CD4-positive, alpha-beta T cell (primary cell): ENCODE measurements at regions not wholly inside any gene's neighbourhood (a gene's known extent, or its start where the extent isn't known, plus 50 kb on each side); places are given as distances from the start of the nearest gene placed in this dataset.

Experiments
- ATAC-seq: fragments of 200-7000 bp; cut with Tn5 transposase; one replicate; pipeline ENCODE4 v1.10.0; 2022; ENCODE audit warnings: mild to moderate bottlenecking; ENCODE audit not compliant: poor library complexity
- CTCF ChIA-PET: fragments of 350-600 bp; sonication (Branson Sonifier 250); formaldehyde crosslinking; loops from one replicate; lab custom pipeline; 2021; ENCODE audit warnings: antibody characterized with exemption, inconsistent platforms; lab: Charles Lee
- POLR2A ChIA-PET: fragments of 350-600 bp; sonication (Branson Sonifier 250); formaldehyde crosslinking; loops from one replicate; lab custom pipeline; 2021; ENCODE audit warnings: antibody characterized with exemption, inconsistent platforms; lab: Charles Lee
- DNase-seq, 14 experiments: peaks; one replicate each; pipeline ENCODE4 v3.0.0-alpha.2; 2013 to 2020; ENCODE audit warnings: mixed read lengths in 2 of 14
- H3K27ac ChIP-seq, 2 donors: one replicate each; pipeline versions ENCODE4 v1.5.1 to v1.7.0; 2013; ENCODE audit warnings: low read length in 2 of 2, low read depth in 1 of 2, mild to moderate bottlenecking in 1 of 2
- H3K27me3 ChIP-seq, 2 experiments: 1 replicate in 1 of 2; 2 replicates in 1 of 2; pipeline versions ENCODE4 v1.6.1 to v1.7.0; 2013; ENCODE audit warnings: low read length in 2 of 2, control low read depth in 1 of 2, mild to moderate bottlenecking in 1 of 2, moderate library complexity in 1 of 2; ENCODE audit not compliant: insufficient read depth in 2 of 2, control insufficient read depth in 1 of 2
- H3K36me3 ChIP-seq: one replicate; pipeline ENCODE4 v1.6.1; 2013; ENCODE audit warnings: low read length, control low read depth; ENCODE audit not compliant: insufficient read depth
- H3K4me1 ChIP-seq: one replicate; pipeline ENCODE4 v1.6.1; 2013; ENCODE audit warnings: low read length, control low read depth; ENCODE audit not compliant: insufficient read depth
- H3K4me3 ChIP-seq: one replicate; pipeline ENCODE4 v1.5.1; 2013; ENCODE audit warnings: mild to moderate bottlenecking, low read length, moderate library complexity
- H3K9me3 ChIP-seq, 2 experiments: 1 replicate in 1 of 2; 2 replicates in 1 of 2; pipeline versions ENCODE4 v1.6.1 to v1.7.0; 2013; ENCODE audit warnings: low read length in 2 of 2, mild to moderate bottlenecking in 2 of 2, control low read depth in 1 of 2, moderate library complexity in 1 of 2; ENCODE audit not compliant: control insufficient read depth in 1 of 2, insufficient read depth in 1 of 2
- H3K27ac Mint-ChIP-seq: one replicate; pipeline ENCODE4 v1.8.0; 2020; ENCODE audit warnings: mixed read lengths
- H3K27me3 Mint-ChIP-seq: one replicate; pipeline ENCODE4 v1.8.0; 2021; ENCODE audit warnings: mixed read lengths
- H3K36me3 Mint-ChIP-seq: one replicate; pipeline ENCODE4 v1.8.0; 2021; ENCODE audit warnings: low read depth, mixed read lengths
- H3K4me1 Mint-ChIP-seq: one replicate; pipeline ENCODE4 v1.8.0; 2021; ENCODE audit warnings: low read depth, mixed read lengths
- H3K4me3 Mint-ChIP-seq: one replicate; pipeline ENCODE4 v1.8.0; 2020; ENCODE audit warnings: mild to moderate bottlenecking, mixed read lengths
- H3K9me3 Mint-ChIP-seq: one replicate; pipeline ENCODE4 v1.8.0; 2020; ENCODE audit warnings: mixed read lengths
- intact Hi-C, 2 experiments: fragments of 100-400 bp; cut with DNase I in 1 of 2; cut with micrococcal nuclease in 1 of 2; formaldehyde crosslinking; loops; one replicate each; pipeline versions ENCODE4 v1.15.1 to v1.9.0; 2023 to 2025; cut with DNase I, micrococcal nuclease
- TF ChIP-seq, protein P1 (sequence below): fragments of 200-600 bp; IDR thresholded peaks from one replicate; pipeline ENCODE4 v1.8.0; 2022; ENCODE audit warnings: antibody characterized with exemption, mild to moderate bottlenecking

DNA sequence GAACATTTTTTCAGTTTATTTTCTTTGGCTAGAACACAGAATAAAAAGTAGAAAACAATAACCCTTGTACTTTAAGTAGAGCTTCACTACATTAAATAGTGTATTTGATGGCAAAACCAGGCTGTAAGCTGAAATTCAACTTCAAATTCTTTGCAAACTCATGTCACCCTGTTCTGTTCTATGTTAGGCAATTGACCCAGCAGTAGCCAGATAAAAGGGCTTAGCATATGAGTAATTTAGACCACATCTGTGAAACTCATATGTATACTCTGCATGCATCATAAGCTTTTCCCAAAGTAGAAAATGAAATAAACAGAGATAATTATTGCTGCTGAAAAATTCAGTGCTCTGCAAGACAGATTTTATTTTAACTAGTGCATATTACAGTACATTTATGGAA is 150.2 kb downstream of the GNAI1 start:
- Mint-ChIP-seq H3K4me3 (no peak overlapping the region), H3K4me1 (no peaks in the 10 kb centered on the region), H3K9me3 (no peaks in the 10 kb centered on the region), H3K27ac (no peak overlapping the region), H3K36me3 (no peaks in the 10 kb centered on the region), H3K27me3 (no peaks in the 10 kb centered on the region)
- POLR2A ChIA-PET = no interaction called here
- H3K9me3 ChIP-seq = peaks cover 0 to 15% of the 10 kb centered on the region in 2 experiments
- DNase-seq = no peak
- no peak overlapping the region for H3K4me3 ChIP-seq
- no peaks in the 10 kb centered on the region for H3K4me1 ChIP-seq
- H3K27me3 ChIP-seq = no peaks in the 10 kb centered on the region
- no peak for ATAC-seq
- no peaks in the 10 kb centered on the region for H3K36me3 ChIP-seq
- CTCF ChIA-PET = no interaction called here
- H3K27ac ChIP-seq = no peak overlapping the region
- intact Hi-C loops = no loop called here
- TF ChIP-seq, protein P1, sequence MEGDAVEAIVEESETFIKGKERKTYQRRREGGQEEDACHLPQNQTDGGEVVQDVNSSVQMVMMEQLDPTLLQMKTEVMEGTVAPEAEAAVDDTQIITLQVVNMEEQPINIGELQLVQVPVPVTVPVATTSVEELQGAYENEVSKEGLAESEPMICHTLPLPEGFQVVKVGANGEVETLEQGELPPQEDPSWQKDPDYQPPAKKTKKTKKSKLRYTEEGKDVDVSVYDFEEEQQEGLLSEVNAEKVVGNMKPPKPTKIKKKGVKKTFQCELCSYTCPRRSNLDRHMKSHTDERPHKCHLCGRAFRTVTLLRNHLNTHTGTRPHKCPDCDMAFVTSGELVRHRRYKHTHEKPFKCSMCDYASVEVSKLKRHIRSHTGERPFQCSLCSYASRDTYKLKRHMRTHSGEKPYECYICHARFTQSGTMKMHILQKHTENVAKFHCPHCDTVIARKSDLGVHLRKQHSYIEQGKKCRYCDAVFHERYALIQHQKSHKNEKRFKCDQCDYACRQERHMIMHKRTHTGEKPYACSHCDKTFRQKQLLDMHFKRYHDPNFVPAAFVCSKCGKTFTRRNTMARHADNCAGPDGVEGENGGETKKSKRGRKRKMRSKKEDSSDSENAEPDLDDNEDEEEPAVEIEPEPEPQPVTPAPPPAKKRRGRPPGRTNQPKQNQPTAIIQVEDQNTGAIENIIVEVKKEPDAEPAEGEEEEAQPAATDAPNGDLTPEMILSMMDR = no peak

- H3K9me3 Mint-ChIP-seq = no peaks in the 10 kb centered on the region
- Histone ChIP-seq H3K27me3 (no peaks in the 10 kb centered on the region), H3K4me1 (no peaks in the 10 kb centered on the region), H3K27ac (no peak overlapping the region), H3K4me3 (no peak overlapping the region), H3K9me3 (peaks cover 0 to 10% of the 10 kb centered on the region in 2 experiments), H3K36me3 (no peaks in the 10 kb centered on the region)
- POLR2A ChIA-PET = no interaction called here
- CTCF ChIA-PET = no interaction called here
- TF ChIP-seq, protein P1 = no peak
- no peak overlapping the region for H3K4me3 Mint-ChIP-seq
- intact Hi-C loops = no loop called here
- H3K4me1 Mint-ChIP-seq = no peaks in the 10 kb centered on the region
- no peak for DNase-seq
- ATAC-seq = no peak
- H3K36me3 Mint-ChIP-seq = no peaks in the 10 kb centered on the region
- H3K27ac Mint-ChIP-seq = no peak overlapping the region
- H3K27me3 Mint-ChIP-seq = no peaks in the 10 kb centered on the region
Measured at GRCh38 chr7:80279760-80280159, 145.1 kb downstream of the GNAI1 start.

DNA sequence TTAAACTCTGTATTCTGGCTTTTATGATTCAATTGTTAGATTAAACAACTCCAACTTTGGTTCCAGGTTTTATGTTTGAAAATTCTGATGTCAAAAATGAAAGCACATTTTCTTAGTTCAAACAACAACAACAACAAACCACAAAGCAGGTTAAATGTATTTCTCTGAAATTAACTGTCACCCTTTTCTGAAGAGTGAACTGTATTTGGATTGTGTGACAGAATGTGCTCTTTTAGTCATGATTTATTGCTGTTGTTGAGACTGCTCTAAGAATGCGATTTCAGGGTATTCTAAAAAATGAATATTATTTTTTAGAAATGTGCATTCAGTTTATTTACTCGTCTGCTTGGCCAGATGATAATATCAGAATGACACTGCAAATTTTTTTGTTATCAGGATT is 144.1 kb downstream of the GNAI1 start:
- intact Hi-C loops = no loop called here
- CTCF ChIA-PET = no interaction called here
- H3K9me3 ChIP-seq = peaks cover 0 to 5% of the 10 kb centered on the region in 2 experiments
- TF ChIP-seq, protein P1 = no peak
- Mint-ChIP-seq H3K27me3 (no peaks in the 10 kb centered on the region), H3K4me1 (no peaks in the 10 kb centered on the region), H3K4me3 (no peak overlapping the region), H3K9me3 (no peaks in the 10 kb centered on the region), H3K27ac (no peak overlapping the region), H3K36me3 (no peaks in the 10 kb centered on the region)
- no peaks in the 10 kb centered on the region for H3K36me3 ChIP-seq
- no peak overlapping the region for H3K27ac ChIP-seq
- no peak for DNase-seq
- H3K27me3 ChIP-seq = no peaks in the 10 kb centered on the region
- no peak overlapping the region for H3K4me3 ChIP-seq
- no peak for ATAC-seq
- POLR2A ChIA-PET = no interaction called here
- H3K4me1 ChIP-seq = no peaks in the 10 kb centered on the region
